NOMO-1 treated with dmso at 0.1 percent for 144 hours (cell line): ENCODE measurements at regions not wholly inside any gene's neighbourhood (a gene's known extent, or its start where the extent isn't known, plus 50 kb on each side); places are given as distances from the start of the nearest gene placed in this dataset.

Experiments
- DNase-seq: peaks from one replicate; lab custom pipeline; 2025; ENCODE audit not compliant: unreplicated experiment; lab: John Stamatoyannopoulos, UW

- DNase-seq: no peak
These were observed 188.9 kb upstream of the HDAC9 start for GRCh38 chr7:18306696-18307095.

DNA sequence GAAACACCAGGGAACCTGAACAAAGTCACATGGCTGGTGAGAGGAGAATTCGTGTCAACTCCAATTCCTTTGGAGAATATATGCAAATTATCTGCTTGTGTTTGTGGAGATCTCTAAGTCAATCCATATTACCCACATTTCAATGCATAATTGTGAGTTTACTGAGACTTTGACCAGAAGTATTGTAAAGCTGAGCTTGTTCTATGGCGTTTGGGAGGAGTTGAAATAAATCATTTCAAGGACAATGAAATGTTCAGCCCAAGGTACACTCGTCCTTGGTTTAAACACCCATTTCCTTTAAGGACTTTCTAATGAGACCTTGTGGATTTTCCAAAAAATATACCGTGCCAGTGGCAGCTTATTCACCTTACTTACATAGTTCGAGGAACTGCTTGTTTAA is 186.6 kb upstream of the HDAC9 start:
- DNase-seq: no peak

DNA sequence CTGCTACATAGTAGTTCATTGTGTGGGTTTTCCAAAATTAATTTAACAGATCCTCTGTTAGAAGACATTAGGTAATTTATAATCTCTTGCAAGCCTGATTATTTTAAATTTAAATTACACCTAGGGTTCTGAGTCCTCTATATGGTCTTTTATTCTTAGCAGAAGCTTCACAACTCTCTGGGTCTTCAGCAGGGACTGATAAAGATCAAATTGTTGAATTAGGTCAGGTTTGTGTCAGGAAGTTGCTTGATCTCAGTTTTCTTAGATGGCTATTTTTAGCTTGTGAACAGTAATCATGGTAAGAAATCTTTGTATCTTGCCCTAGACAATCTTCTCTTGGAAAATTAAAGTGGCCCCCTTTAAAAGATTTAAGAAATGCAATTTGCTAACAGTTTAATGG is 183.1 kb upstream of the HDAC9 start:
- no peak for DNase-seq

- no peak for DNase-seq
These were observed 181.6 kb upstream of the HDAC9 start for GRCh38 chr7:18313965-18314364.

DNA sequence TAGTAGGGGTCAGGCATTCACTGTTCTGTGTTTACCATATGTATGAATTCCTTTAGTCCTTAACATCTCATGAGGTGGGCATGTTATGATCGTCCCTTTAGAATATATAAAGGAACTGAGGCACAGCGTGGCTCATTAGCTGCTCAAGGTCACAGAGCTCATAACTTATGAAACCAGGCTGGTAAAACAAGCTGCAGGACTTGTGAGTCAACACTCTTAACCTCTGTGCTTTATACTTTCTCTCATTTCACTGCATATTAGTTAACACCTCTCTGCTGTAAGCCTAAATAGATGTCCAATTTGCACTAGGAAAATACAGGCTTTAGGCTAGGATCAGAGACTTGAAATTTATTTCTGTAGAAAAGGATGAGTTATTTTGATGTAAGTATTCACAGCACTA is 180.3 kb upstream of the HDAC9 start:
- no peak for DNase-seq

DNA sequence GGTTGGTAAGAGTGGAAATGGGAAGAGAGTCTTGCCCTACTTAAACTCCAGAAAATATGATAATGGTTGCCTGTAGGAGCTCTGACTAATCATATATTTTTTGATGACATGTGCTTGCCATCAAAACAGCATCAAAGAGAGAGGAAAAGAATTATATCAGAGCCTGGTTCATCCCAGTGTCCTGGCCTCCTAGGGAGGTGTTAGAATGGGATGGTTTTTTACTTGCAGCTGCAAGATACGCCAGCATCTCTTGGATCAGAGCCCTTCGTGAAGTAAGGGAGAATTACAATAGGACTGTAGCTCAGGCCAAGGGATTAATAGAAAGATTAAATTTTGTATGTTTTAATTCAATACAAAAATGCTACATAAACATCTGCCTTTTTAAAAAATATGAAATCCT is 177.6 kb upstream of the HDAC9 start:
- no peak for DNase-seq

- no peak for DNase-seq
These were observed 175.1 kb upstream of the HDAC9 start for GRCh38 chr7:18320422-18320821.

DNA sequence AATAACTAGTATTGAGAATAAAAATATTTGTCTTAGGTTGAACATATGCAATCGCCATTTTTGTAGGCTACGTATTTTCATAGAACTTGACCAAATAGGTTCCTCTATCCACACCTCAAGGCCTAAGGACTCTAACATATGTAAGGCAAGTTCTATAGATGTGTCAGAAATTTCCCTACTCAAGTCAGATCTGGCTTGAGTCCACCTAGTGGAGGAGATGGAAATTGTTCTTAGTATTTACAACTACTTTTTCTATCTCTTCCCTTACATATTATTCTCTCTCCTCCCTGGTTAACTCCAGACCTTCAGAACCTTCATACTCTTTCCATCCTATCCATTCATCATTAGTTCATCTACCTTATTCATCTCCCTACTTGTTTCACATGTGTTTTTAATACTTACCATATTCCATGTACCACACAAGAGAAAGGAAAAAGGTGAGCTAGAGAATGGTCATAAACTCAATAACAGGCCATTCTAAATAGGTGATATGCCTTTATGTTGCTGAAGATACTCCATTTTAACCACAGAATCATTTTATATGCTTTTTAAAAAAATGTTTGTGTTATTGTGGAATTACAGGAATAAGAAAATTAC is 174.5 kb upstream of the HDAC9 start:
- no peak for DNase-seq

- no peak for DNase-seq
These were observed 165.0 kb upstream of the HDAC9 start for GRCh38 chr7:18330548-18330947.

DNA sequence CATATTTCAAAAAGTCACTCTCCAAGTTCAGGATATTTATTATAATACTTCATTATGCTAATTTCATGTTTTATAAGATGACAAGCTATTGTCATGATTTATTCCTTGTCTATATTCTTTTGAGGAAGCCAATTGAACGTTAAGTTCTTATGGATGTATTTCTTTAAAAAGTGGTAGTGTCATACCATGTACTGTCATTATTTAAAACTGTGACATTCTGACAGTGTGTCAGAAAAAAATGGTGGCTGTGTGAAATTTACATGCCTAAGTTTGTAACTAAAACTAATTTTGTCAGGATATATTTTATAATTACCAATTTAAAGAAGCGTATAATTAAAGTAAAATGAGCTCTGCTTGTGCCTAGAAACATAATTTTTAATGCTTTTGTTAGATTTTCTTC is 158.9 kb upstream of the HDAC9 start:
- no peak for DNase-seq

DNA sequence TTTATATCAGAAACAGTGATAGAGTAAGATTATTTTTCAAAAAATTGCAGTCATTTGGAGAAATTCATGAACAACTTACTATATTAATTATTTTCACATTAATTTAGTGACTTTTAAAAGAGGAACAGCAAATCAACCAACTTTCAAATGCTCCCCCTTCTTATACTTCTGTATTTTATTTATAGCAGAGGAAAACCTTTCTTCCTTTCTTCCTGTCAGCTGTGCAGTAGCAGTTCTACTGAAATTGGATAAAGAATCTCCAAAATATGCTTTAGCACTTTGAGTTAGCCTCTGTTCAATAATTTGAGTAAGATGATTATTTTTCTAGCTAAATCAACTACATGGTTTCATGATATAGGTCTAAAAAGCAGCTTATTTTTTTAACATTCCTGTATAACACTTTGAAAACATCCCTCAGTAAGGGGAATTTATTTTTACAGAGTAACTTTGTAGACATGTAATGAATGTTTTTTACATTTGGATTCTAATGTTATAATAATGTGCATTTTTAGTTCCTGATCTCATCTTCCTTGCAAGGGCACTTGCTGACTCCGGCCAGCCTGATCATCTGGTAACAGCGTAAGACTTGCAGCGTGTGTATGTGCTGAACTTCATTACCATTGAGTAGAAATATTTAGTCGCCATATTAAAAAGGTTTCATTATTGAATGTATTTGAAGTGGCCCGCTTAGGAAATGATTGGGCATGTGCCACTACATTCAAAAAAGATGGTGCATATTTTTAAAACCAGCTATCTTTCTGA is 158.3 kb upstream of the HDAC9 start:
- DNase-seq: peak; percentile 32

DNA sequence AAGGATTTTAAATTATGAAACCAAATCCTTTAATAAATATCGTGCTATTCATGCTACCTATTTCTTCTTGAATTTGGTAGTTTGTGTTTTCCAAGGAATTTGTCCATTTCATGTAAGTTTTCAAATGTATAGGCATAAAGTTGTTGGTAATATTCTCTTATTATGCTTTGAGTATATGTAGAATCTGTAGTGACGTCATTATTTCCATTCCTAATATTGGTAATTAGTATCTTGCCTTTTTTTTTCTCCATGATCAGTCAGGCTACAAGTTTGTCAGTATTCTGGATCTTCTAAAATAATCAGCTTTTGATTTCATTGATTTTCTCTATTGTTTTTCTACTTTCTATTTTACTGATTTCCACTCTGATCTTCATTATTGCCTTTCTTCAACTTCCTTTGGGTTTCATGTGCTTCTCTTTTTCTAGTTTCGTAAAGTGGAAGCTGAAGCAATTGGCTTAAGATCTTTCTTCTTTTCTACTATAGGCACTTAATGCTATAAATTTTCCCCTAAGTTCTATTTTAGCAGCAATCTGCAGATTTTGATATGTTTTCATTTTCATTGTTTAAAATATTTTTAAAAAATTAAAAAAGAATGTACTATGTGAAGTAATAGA is 156.5 kb upstream of the HDAC9 start:
- peak; percentile 47 for DNase-seq

DNA sequence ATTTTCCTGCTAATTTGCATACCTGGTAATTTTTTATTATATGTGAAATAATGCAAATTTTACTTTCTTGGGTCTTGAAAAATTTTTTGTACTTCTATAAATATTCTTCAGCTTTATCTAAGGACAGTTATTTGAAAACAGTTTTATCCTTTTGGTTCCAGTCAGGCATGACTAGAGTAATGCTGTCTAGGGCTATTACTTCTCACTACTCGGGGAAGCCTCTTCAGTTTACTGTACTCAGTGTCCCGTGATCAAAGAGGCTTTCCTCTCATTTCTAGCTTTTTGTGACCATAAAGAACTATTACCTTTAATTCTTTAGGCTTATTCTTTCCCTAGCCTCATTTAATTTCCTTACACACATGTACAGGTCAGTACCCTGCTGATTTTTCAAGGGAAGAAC is 153.8 kb upstream of the HDAC9 start:
- DNase-seq: no peak

DNA sequence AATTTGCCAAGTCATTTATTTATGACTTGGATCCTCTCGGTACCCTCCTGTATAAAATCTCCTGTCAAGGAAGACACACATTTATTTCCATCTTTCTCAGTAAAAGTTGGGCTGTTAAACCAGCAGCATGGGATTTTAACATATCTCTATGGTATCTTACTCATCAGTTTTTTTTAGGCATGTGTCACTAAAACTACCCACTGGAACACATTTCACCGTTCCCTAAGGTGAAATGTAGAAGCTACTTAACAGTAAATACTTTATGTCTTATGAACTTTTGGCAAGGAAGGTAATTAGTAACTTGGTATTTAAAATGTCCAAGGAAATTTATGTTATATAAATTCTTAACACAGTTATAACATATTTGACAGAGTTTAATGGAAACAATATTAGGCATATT is 152.5 kb upstream of the HDAC9 start:
- no peak for DNase-seq

DNA sequence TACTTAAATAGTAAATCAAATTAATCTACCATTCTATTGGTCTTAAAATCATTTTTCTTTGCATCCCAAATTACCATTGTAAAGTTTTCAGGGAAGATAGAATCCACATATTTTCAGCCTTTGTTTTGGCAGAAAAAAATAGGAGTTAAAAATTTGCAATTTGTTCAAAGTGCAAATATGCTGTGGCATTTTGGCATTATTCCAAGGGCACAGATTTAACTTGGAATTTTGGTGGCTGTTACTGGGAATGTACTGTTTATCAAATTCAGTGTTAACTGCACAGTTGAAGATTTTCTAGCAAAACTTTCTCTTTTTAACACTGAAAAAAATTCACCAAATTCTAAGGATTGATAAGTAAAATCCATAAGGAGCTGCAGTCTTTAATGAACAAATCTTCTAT is 151.0 kb upstream of the HDAC9 start:
- no peak for DNase-seq

DNA sequence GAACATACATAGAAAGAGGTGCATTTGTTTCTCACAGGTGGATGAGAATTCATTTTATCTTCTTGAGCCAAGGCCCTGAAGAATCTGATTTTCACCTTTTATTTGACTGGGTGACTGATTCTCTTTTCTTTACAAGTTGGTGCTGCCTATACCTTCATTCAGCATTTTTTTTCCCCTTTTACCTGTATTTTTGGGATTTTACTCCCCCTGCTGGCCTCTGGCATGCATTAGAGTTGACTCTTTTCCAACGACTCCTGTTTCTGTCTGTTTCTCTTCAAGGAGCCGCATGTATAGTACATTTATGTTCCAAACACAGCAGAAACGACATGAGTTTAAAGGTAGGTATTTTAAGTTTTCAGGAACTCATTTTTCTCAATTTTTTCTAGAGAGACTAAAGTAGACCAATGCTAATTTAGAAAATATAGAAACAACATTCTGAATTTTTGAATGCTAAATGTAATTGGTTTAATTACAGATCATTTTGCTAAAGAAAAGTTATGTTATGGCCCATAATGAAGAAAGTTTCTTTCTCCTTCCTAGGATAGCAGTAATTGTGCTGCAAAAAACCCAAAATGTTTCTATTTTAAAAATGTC is 149.8 kb upstream of the HDAC9 start:
- peak; percentile 49 for DNase-seq

- DNase-seq: no peak
These were observed 148.4 kb upstream of the HDAC9 start for GRCh38 chr7:18347170-18347569.

DNA sequence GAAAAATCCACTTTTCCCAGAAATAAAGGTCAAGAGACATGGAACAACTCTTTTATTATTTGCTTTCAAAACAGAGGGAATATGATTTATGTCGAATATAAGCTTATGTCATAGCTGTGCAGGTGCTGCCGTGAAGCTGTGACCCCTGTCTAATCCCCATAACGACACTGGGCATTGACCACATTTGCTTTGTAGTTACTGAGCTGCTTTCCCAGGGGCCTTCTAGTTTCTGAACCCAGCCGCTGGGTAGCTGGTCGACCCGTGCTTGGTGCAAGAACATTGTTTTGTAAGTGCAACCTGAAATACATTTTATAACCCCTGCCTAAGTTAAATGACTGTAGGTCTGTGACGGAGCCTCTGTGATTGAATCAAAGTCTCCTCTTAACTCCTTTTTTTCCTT is 144.9 kb upstream of the HDAC9 start:
- no peak for DNase-seq

- DNase-seq: no peak
These were observed 143.0 kb upstream of the HDAC9 start for GRCh38 chr7:18352339-18353255.

GRCh38 chr7:18353339-18353738 is 142.2 kb upstream of the HDAC9 start:
- no peak for DNase-seq
